Karpas-422 (cell line): ENCODE measurements at regions not wholly inside any gene's neighbourhood (a gene's known extent, or its start where the extent isn't known, plus 50 kb on each side); places are given as distances from the start of the nearest gene placed in this dataset.

Experiments
- DNase-seq: peaks from one replicate; pipeline ENCODE4 v3.0.0-alpha.2; 2015
- H2AFZ ChIP-seq: fragments of 200-600 bp; sonication (generic); 2 replicates; pipeline ENCODE4 v1.6.1; 2014; ENCODE audit warnings: antibody characterized with exemption, low read length, mixed read lengths
- H3K27ac ChIP-seq: fragments of 200-600 bp; sonication (generic); 2 replicates; pipeline ENCODE4 v1.5.1; 2014; ENCODE audit warnings: mild to moderate bottlenecking, low read length, moderate library complexity
- H3K27me3 ChIP-seq: fragments of 200-600 bp; sonication (generic); 2 replicates; pipeline ENCODE4 v1.6.1; 2014; ENCODE audit warnings: low read length, mixed read lengths
- H3K36me3 ChIP-seq: fragments of 200-600 bp; sonication (generic); 2 replicates; pipeline ENCODE4 v1.6.1; 2014; ENCODE audit warnings: low read length, mixed read lengths; ENCODE audit not compliant: insufficient read depth
- H3K4me1 ChIP-seq: fragments of 200-600 bp; sonication (generic); 2 replicates; pipeline ENCODE4 v1.6.1; 2014; ENCODE audit warnings: mild to moderate bottlenecking, low read length, mixed read lengths
- H3K4me2 ChIP-seq: fragments of 200-600 bp; sonication (generic); 2 replicates; pipeline ENCODE4 v1.6.1; 2014; ENCODE audit warnings: low read length, low read depth, mild to moderate bottlenecking; ENCODE audit not compliant: poor library complexity, severe bottlenecking
- H3K4me3 ChIP-seq: fragments of 200-600 bp; sonication (generic); 2 replicates; pipeline ENCODE4 v1.5.1; 2014; ENCODE audit warnings: mild to moderate bottlenecking, antibody characterized with exemption, low read length, mixed read lengths
- H3K79me2 ChIP-seq: fragments of 200-600 bp; sonication (generic); 2 replicates; pipeline ENCODE4 v1.6.1; 2014; ENCODE audit warnings: mild to moderate bottlenecking, low read length, mixed read lengths
- H3K9ac ChIP-seq: fragments of 200-600 bp; sonication (generic); 2 replicates; pipeline ENCODE4 v1.6.0; 2014; ENCODE audit warnings: low read length
- H3K9me2 ChIP-seq: fragments of 200-600 bp; sonication (generic), shearing (Covaris generic); replicated peaks from 2 replicates; pipeline ENCODE4 v1.6.0; 2014; ENCODE audit warnings: mild to moderate bottlenecking, low read length, moderate library complexity; ENCODE audit not compliant: insufficient read depth
- H3K9me3 ChIP-seq: fragments of 300-700, 200-600 bp; sonication (generic); 2 replicates; pipeline ENCODE4 v1.6.1; 2014; ENCODE audit warnings: low read length, mixed read lengths
- H4K20me1 ChIP-seq: fragments of 200-600 bp; sonication (generic); 2 replicates; pipeline ENCODE4 v1.6.1; 2014; ENCODE audit warnings: mild to moderate bottlenecking, antibody characterized with exemption, low read length, low read depth; ENCODE audit not compliant: insufficient read depth

DNA sequence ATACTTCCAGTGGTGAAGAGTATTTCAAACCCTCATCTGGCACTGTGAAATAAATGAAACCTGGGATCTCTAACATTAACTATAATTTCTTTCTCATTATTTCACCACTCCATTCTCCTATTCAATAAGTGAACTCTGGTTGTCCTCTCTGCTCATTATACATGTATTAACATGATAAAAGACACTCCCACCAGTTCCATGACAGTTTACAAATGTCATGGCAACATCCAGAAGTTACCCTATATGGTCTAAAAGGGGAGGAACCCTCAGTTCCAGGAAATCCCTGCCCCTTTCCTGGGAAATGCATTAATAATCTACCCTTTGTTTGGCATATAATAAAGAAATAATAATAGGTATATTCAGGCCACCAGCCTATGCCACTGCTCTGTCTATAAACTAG lies 62.7 kb upstream of the BRINP3 start:
- Histone ChIP-seq H3K27me3 (no peaks in the 10 kb centered on the region), H3K79me2 (no peaks in the 10 kb centered on the region), H3K9ac (no peak overlapping the region), H4K20me1 (no peaks in the 10 kb centered on the region), H3K9me2 (no peaks in the 10 kb centered on the region), H2AFZ (no peak overlapping the region), H3K4me3 (no peak overlapping the region), H3K9me3 (peaks cover 11% of the 10 kb centered on the region), H3K4me1 (no peaks in the 10 kb centered on the region), H3K36me3 (no peaks in the 10 kb centered on the region), H3K27ac (no peak overlapping the region), H3K4me2 (no peak overlapping the region)
- no peak for DNase-seq

- no peak overlapping the region for H3K4me3 ChIP-seq
- no peaks in the 10 kb centered on the region for H4K20me1 ChIP-seq
- peaks cover 25% of the 10 kb centered on the region for H3K9me3 ChIP-seq
- H3K27ac ChIP-seq: no peak overlapping the region
- no peak for DNase-seq
- no peaks in the 10 kb centered on the region for H3K27me3 ChIP-seq
- H3K9ac ChIP-seq: no peak overlapping the region
- H3K79me2 ChIP-seq: no peaks in the 10 kb centered on the region
- no peak overlapping the region for H2AFZ ChIP-seq
- H3K9me2 ChIP-seq: no peaks in the 10 kb centered on the region
- no peaks in the 10 kb centered on the region for H3K36me3 ChIP-seq
- no peaks in the 10 kb centered on the region for H3K4me1 ChIP-seq
- no peak overlapping the region for H3K4me2 ChIP-seq
These were observed 74.0 kb upstream of the BRINP3 start for GRCh38 chr1:190551638-190552037.

- no peak overlapping the region for H3K4me2 ChIP-seq
- peaks cover 18% of the 10 kb centered on the region for H3K9me3 ChIP-seq
- no peaks in the 10 kb centered on the region for H4K20me1 ChIP-seq
- H3K27ac ChIP-seq: no peak overlapping the region
- H3K27me3 ChIP-seq: no peaks in the 10 kb centered on the region
- no peaks in the 10 kb centered on the region for H3K4me1 ChIP-seq
- H3K79me2 ChIP-seq: no peaks in the 10 kb centered on the region
- no peak overlapping the region for H3K9ac ChIP-seq
- no peak for DNase-seq
- no peaks in the 10 kb centered on the region for H3K36me3 ChIP-seq
- H2AFZ ChIP-seq: no peak overlapping the region
- no peaks in the 10 kb centered on the region for H3K9me2 ChIP-seq
- no peak overlapping the region for H3K4me3 ChIP-seq
These were observed 82.6 kb upstream of the BRINP3 start for GRCh38 chr1:190560161-190560681.

DNA sequence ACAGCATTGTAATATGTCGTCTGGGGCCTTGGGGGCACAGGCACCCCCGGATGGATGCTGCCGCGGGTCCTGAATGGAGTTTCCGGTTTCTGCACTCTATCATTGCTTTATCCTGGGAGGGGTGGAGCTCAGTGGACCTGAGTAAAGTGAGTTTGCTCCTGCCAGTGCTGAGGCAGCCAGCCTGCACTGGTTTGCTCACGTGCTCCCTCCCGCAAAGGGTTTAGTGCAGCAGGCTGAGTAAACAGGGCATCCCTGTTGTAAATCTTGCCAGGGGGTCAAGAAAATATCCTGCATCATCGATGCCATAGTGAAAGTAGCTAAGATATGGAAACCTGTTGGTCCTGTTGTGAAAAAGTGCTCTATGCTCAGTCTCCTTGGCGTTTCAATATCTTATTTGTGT lies 85.6 kb upstream of the BRINP3 start:
- H3K9me3 ChIP-seq: peaks cover 18% of the 10 kb centered on the region
- DNase-seq: no peak
- no peaks in the 10 kb centered on the region for H3K9me2 ChIP-seq
- H3K27ac ChIP-seq: no peak overlapping the region
- H3K4me2 ChIP-seq: no peak overlapping the region
- no peak overlapping the region for H3K4me3 ChIP-seq
- H2AFZ ChIP-seq: no peak overlapping the region
- no peaks in the 10 kb centered on the region for H3K36me3 ChIP-seq
- H3K79me2 ChIP-seq: no peaks in the 10 kb centered on the region
- H4K20me1 ChIP-seq: no peaks in the 10 kb centered on the region
- no peaks in the 10 kb centered on the region for H3K27me3 ChIP-seq
- H3K9ac ChIP-seq: no peak overlapping the region
- H3K4me1 ChIP-seq: no peaks in the 10 kb centered on the region

GRCh38 chr1:190564117-190564516 lies 86.5 kb upstream of the BRINP3 start:
- Histone ChIP-seq H3K4me1 (no peaks in the 10 kb centered on the region), H3K4me2 (no peak overlapping the region), H3K79me2 (no peaks in the 10 kb centered on the region), H3K9me3 (peaks cover 14% of the 10 kb centered on the region), H3K9ac (no peak overlapping the region), H3K27me3 (no peaks in the 10 kb centered on the region), H3K36me3 (no peaks in the 10 kb centered on the region), H4K20me1 (no peaks in the 10 kb centered on the region), H3K27ac (no peak overlapping the region), H3K4me3 (no peak overlapping the region), H3K9me2 (no peaks in the 10 kb centered on the region), H2AFZ (no peak overlapping the region)
- no peak for DNase-seq

GRCh38 chr1:190578017-190578416 lies 100.4 kb upstream of the BRINP3 start:
- no peak overlapping the region for H3K27ac ChIP-seq
- H4K20me1 ChIP-seq: no peaks in the 10 kb centered on the region
- no peak overlapping the region for H3K4me3 ChIP-seq
- DNase-seq: no peak
- H2AFZ ChIP-seq: no peak overlapping the region
- no peaks in the 10 kb centered on the region for H3K79me2 ChIP-seq
- no peaks in the 10 kb centered on the region for H3K9me2 ChIP-seq
- H3K36me3 ChIP-seq: no peaks in the 10 kb centered on the region
- H3K4me2 ChIP-seq: no peak overlapping the region
- no peak overlapping the region for H3K9ac ChIP-seq
- H3K4me1 ChIP-seq: no peaks in the 10 kb centered on the region
- peaks cover 24% of the 10 kb centered on the region; the same call in 1 of the 2 replicates for H3K9me3 ChIP-seq
- no peaks in the 10 kb centered on the region for H3K27me3 ChIP-seq

- H4K20me1 ChIP-seq: no peaks in the 10 kb centered on the region
- no peak overlapping the region for H3K4me2 ChIP-seq
- H3K9me3 ChIP-seq: peaks cover 24% of the 10 kb centered on the region; the same call in 1 of the 2 replicates
- no peaks in the 10 kb centered on the region for H3K9me2 ChIP-seq
- H3K9ac ChIP-seq: no peak overlapping the region
- no peak for DNase-seq
- H2AFZ ChIP-seq: no peak overlapping the region
- H3K27me3 ChIP-seq: no peaks in the 10 kb centered on the region
- H3K4me3 ChIP-seq: no peak overlapping the region
- H3K79me2 ChIP-seq: no peaks in the 10 kb centered on the region
- no peak overlapping the region for H3K27ac ChIP-seq
- no peaks in the 10 kb centered on the region for H3K4me1 ChIP-seq
- no peaks in the 10 kb centered on the region for H3K36me3 ChIP-seq
These were observed 100.9 kb upstream of the BRINP3 start for GRCh38 chr1:190578526-190578925.

- DNase-seq: no peak
- no peaks in the 10 kb centered on the region for H3K27me3 ChIP-seq
- H2AFZ ChIP-seq: no peak overlapping the region
- no peaks in the 10 kb centered on the region for H4K20me1 ChIP-seq
- no peaks in the 10 kb centered on the region for H3K4me1 ChIP-seq
- no peak overlapping the region for H3K4me2 ChIP-seq
- H3K79me2 ChIP-seq: no peaks in the 10 kb centered on the region
- H3K9ac ChIP-seq: no peak overlapping the region
- H3K4me3 ChIP-seq: no peak overlapping the region
- H3K9me2 ChIP-seq: no peaks in the 10 kb centered on the region
- peaks cover 19% of the 10 kb centered on the region; the same call in 1 of the 2 replicates for H3K9me3 ChIP-seq
- H3K36me3 ChIP-seq: no peaks in the 10 kb centered on the region
- H3K27ac ChIP-seq: no peak overlapping the region
These were observed 102.0 kb upstream of the BRINP3 start for GRCh38 chr1:190579552-190580193.
